ENCODE measurements at regions not wholly inside any gene's neighbourhood (a gene's known extent, or its start where the extent isn't known, plus 50 kb on each side); places are given as distances from the start of the nearest gene placed in this dataset.
"Not testable (repeated sequence)": the region's sequence is repeated elsewhere in the genome, so short reads cannot be mapped to it uniquely, and the experiment has no call there.

DNA sequence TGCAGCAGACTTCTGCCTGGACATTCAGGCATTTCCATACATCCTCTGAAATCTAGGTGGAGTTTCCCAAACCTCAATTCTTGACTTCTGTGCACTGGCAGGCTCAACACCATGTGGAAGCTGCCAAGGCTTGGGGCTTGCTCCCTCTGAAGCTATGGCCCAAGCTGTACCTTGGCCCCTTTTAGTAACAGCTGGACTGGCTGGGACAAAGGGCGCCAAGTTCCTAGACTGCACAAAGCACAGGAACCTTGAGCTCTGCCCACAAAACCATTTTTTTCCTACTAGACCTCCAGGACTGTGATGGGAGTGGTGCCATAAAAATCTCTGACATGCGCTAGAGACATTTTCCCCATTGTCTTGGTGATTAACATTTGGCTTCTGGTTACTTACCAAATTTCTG lies 127.1 kb upstream of the FUT9 start:
- no CpG with 5 or more reads among the region's 2 CpGs for WGBS, 2 donors (ENCODE audit: extremely low coverage in 2 of 2, insufficient read length in 2 of 2, insufficient replicate concordance in 1 of 2)
- H3K4me1 ChIP-seq (ENCODE audit: control insufficient read depth in 2 of 2, insufficient read depth in 1 of 2, low read depth in 1 of 2, low read length in 2 of 2); H3K36me3 ChIP-seq (replicated peaks in 1 of 2; ENCODE audit: control insufficient read depth in 2 of 2, insufficient read depth in 2 of 2, low read length in 2 of 2); H3K27ac ChIP-seq (replicated peaks; ENCODE audit: low read length); H3K4me2 ChIP-seq (ENCODE audit: insufficient read depth, low read length, poor library complexity, severe bottlenecking); DNase-seq (ENCODE audit: low spot score); H3K9ac ChIP-seq (ENCODE audit: low read depth, low read length, poor library complexity); H3K4ac ChIP-seq (ENCODE audit: low read length); H3K18ac ChIP-seq (ENCODE audit: low read length); H4K8ac ChIP-seq (ENCODE audit: low read depth, low read length); H3K9me3 ChIP-seq (replicated peaks in 1 of 2; ENCODE audit: control insufficient read depth in 2 of 2, insufficient read depth in 1 of 2, low read depth in 1 of 2, low read length in 2 of 2); H3K4me3 ChIP-seq (ENCODE audit: low read length in 2 of 2); H3K27me3 ChIP-seq (ENCODE audit: control insufficient read depth in 3 of 3, insufficient read depth in 3 of 3, low read depth in 1 of 3, low read length in 3 of 3); H2BK15ac ChIP-seq (ENCODE audit: low read length); H2AFZ ChIP-seq (ENCODE audit: low read length); H4K91ac ChIP-seq (ENCODE audit: low read depth, low read length, poor library complexity); H2BK120ac ChIP-seq (ENCODE audit: low read depth, low read length); H3K14ac ChIP-seq (ENCODE audit: low read length); H2BK5ac ChIP-seq (ENCODE audit: low read length); H2AK5ac ChIP-seq (ENCODE audit: low read depth, low read length); H3K79me1 ChIP-seq (ENCODE audit: low read depth, low read length); H3K23ac ChIP-seq (ENCODE audit: low read depth, low read length, poor library complexity); H2BK12ac ChIP-seq (ENCODE audit: low read length): not testable (repeated sequence)

DNA sequence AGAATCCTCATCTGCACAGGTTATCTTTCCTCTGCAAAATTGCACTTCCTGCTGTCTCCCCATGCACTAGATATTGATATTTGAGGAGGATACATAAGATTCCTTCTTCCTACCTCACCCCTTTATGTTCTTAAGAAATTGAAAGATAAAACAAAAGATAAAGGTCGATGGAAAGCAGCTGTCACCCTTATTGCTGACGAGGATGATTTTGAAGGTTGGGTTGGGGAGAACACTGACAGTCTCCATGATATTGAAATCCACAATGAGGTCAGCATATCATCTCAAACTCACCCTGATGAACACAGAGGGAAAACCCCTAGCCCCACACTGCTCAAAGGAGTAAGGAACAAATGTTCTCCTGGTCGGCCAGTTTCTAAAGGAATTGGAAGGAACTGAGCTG lies 110.6 kb upstream of the FUT9 start:
- H2BK12ac ChIP-seq (ENCODE audit: low read length), result no peak overlapping the region
- H4K91ac ChIP-seq (ENCODE audit: low read depth, low read length, poor library complexity), result no peak overlapping the region
- no peak overlapping the region for H3K4ac ChIP-seq (ENCODE audit: low read length)
- H3K9ac ChIP-seq (ENCODE audit: low read depth, low read length, poor library complexity), result no peak overlapping the region
- H2AFZ ChIP-seq (ENCODE audit: low read length), result no peak overlapping the region
- H3K23ac ChIP-seq (ENCODE audit: low read depth, low read length, poor library complexity), result no peak overlapping the region
- H3K14ac ChIP-seq (ENCODE audit: low read length), result no peak overlapping the region
- no peak overlapping the region for H3K27ac ChIP-seq (replicated peaks; ENCODE audit: low read length)
- no peaks in the 10 kb centered on the region for H3K27me3 ChIP-seq (ENCODE audit: control insufficient read depth in 3 of 3, insufficient read depth in 3 of 3, low read depth in 1 of 3, low read length in 3 of 3)
- no peaks in the 10 kb centered on the region for H3K4me1 ChIP-seq (ENCODE audit: control insufficient read depth in 2 of 2, insufficient read depth in 1 of 2, low read depth in 1 of 2, low read length in 2 of 2)
- no peaks in the 10 kb centered on the region for H3K36me3 ChIP-seq (replicated peaks in 1 of 2; ENCODE audit: control insufficient read depth in 2 of 2, insufficient read depth in 2 of 2, low read length in 2 of 2)
- no peaks in the 10 kb centered on the region for H3K79me1 ChIP-seq (ENCODE audit: low read depth, low read length)
- no peak overlapping the region for H2BK120ac ChIP-seq (ENCODE audit: low read depth, low read length)
- H2AK5ac ChIP-seq (ENCODE audit: low read depth, low read length), result no peak overlapping the region
- no peak for DNase-seq (ENCODE audit: low spot score)
- no CpG with 5 or more reads among the region's 3 CpGs for WGBS, 2 donors (ENCODE audit: extremely low coverage in 2 of 2, insufficient read length in 2 of 2, insufficient replicate concordance in 1 of 2)
- no peak overlapping the region for H4K8ac ChIP-seq (ENCODE audit: low read depth, low read length)
- H2BK15ac ChIP-seq (ENCODE audit: low read length), result no peak overlapping the region
- no peak overlapping the region for H3K18ac ChIP-seq (ENCODE audit: low read length)
- H3K9me3 ChIP-seq (replicated peaks in 1 of 2; ENCODE audit: control insufficient read depth in 2 of 2, insufficient read depth in 1 of 2, low read depth in 1 of 2, low read length in 2 of 2), result no peaks in the 10 kb centered on the region
- no peak overlapping the region for H2BK5ac ChIP-seq (ENCODE audit: low read length)
- no peak overlapping the region for H3K4me3 ChIP-seq (ENCODE audit: low read length in 2 of 2)
- no peak overlapping the region for H3K4me2 ChIP-seq (ENCODE audit: insufficient read depth, low read length, poor library complexity, severe bottlenecking)

DNA sequence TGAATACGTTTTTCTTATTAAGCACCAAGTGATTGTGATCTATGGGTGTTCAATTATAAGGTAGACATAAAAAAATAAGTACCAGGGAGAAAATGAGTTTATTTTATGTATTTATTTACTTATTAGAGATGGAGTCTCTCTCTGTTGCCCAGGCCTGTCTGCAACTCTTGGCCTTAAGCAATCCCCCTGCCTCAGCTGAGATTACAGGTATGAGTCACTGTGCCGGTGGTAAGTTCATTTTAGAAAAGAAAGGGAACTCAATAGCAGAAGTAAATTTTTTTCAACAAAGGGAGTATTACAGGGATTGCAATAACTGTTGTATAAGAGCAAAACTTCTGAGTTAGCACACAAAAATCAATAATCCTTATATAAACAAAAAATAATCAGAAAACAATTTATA lies 98.7 kb upstream of the FUT9 start:
- H3K9me3 ChIP-seq (replicated peaks in 1 of 2; ENCODE audit: control insufficient read depth in 2 of 2, insufficient read depth in 1 of 2, low read depth in 1 of 2, low read length in 2 of 2), result no peaks in the 10 kb centered on the region
- no peak overlapping the region for H3K27ac ChIP-seq (replicated peaks; ENCODE audit: low read length)
- H3K27me3 ChIP-seq (ENCODE audit: control insufficient read depth in 3 of 3, insufficient read depth in 3 of 3, low read depth in 1 of 3, low read length in 3 of 3), result no peaks in the 10 kb centered on the region
- H4K91ac ChIP-seq (ENCODE audit: low read depth, low read length, poor library complexity), result no peak overlapping the region
- no CpG with 5 or more reads among the region's 2 CpGs for WGBS, 2 donors (ENCODE audit: extremely low coverage in 2 of 2, insufficient read length in 2 of 2, insufficient replicate concordance in 1 of 2)
- no peak overlapping the region for H3K4ac ChIP-seq (ENCODE audit: low read length)
- H2AFZ ChIP-seq (ENCODE audit: low read length), result no peak overlapping the region
- no peak overlapping the region for H3K9ac ChIP-seq (ENCODE audit: low read depth, low read length, poor library complexity)
- no peak for DNase-seq (ENCODE audit: low spot score)
- no peaks in the 10 kb centered on the region for H3K36me3 ChIP-seq (replicated peaks in 1 of 2; ENCODE audit: control insufficient read depth in 2 of 2, insufficient read depth in 2 of 2, low read length in 2 of 2)
- H3K79me1 ChIP-seq (ENCODE audit: low read depth, low read length), result no peaks in the 10 kb centered on the region
- H3K18ac ChIP-seq (ENCODE audit: low read length), result no peak overlapping the region
- no peak overlapping the region for H2BK15ac ChIP-seq (ENCODE audit: low read length)
- H2AK5ac ChIP-seq (ENCODE audit: low read depth, low read length), result no peak overlapping the region
- H2BK12ac ChIP-seq (ENCODE audit: low read length), result no peak overlapping the region
- no peak overlapping the region for H4K8ac ChIP-seq (ENCODE audit: low read depth, low read length)
- H3K4me3 ChIP-seq (ENCODE audit: low read length in 2 of 2), result no peak overlapping the region
- no peak overlapping the region for H3K14ac ChIP-seq (ENCODE audit: low read length)
- H2BK5ac ChIP-seq (ENCODE audit: low read length), result no peak overlapping the region
- H3K23ac ChIP-seq (ENCODE audit: low read depth, low read length, poor library complexity), result no peak overlapping the region
- H3K4me1 ChIP-seq (ENCODE audit: control insufficient read depth in 2 of 2, insufficient read depth in 1 of 2, low read depth in 1 of 2, low read length in 2 of 2), result no peaks in the 10 kb centered on the region
- H2BK120ac ChIP-seq (ENCODE audit: low read depth, low read length), result no peak overlapping the region
- H3K4me2 ChIP-seq (ENCODE audit: insufficient read depth, low read length, poor library complexity, severe bottlenecking), result no peak overlapping the region

DNA sequence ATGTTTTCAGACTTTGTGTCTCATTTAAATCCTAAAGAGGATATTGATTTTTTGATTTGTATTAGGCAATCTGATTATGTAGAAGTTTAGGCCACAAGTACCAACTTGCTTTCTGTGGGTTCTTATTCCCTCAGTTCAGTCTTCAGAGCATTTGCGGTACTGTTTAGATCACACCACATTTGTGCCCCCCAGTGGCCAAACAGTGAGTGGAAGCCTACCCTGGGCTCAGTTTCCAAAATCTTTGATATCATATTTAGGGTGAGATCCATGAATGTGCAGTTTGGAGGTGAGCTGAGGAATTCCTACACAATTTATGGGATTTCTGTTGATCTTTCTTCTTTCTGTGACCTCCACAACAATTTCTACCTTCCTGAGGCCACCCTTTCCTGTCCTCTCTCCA lies 92.3 kb upstream of the FUT9 start:
- Histone ChIP-seq H2AFZ (ENCODE audit: low read length) (no peak overlapping the region), H2AK5ac (ENCODE audit: low read depth, low read length) (no peak overlapping the region)
- no peak for DNase-seq (ENCODE audit: low spot score)

More for the DNA sequence above, 92.3 kb upstream of the FUT9 start:
- Histone ChIP-seq H3K4me3 (ENCODE audit: low read length in 2 of 2) (no peak overlapping the region), H3K27ac (replicated peaks; ENCODE audit: low read length) (no peak overlapping the region), H2BK5ac (ENCODE audit: low read length) (no peak overlapping the region), H3K36me3 (replicated peaks in 1 of 2; ENCODE audit: control insufficient read depth in 2 of 2, insufficient read depth in 2 of 2, low read length in 2 of 2) (no peaks in the 10 kb centered on the region), H3K27me3 (ENCODE audit: control insufficient read depth in 3 of 3, insufficient read depth in 3 of 3, low read depth in 1 of 3, low read length in 3 of 3) (no peaks in the 10 kb centered on the region), H2BK120ac (ENCODE audit: low read depth, low read length) (no peak overlapping the region), H3K4me1 (ENCODE audit: control insufficient read depth in 2 of 2, insufficient read depth in 1 of 2, low read depth in 1 of 2, low read length in 2 of 2) (no peaks in the 10 kb centered on the region), H2BK12ac (ENCODE audit: low read length) (no peak overlapping the region), H3K18ac (ENCODE audit: low read length) (no peak overlapping the region), H3K14ac (ENCODE audit: low read length) (no peak overlapping the region), H4K8ac (ENCODE audit: low read depth, low read length) (no peak overlapping the region), H4K91ac (ENCODE audit: low read depth, low read length, poor library complexity) (no peak overlapping the region), H3K4me2 (ENCODE audit: insufficient read depth, low read length, poor library complexity, severe bottlenecking) (no peak overlapping the region), H2BK15ac (ENCODE audit: low read length) (no peak overlapping the region), H3K9me3 (replicated peaks in 1 of 2; ENCODE audit: control insufficient read depth in 2 of 2, insufficient read depth in 1 of 2, low read depth in 1 of 2, low read length in 2 of 2) (no peaks in the 10 kb centered on the region), H3K9ac (ENCODE audit: low read depth, low read length, poor library complexity) (no peak overlapping the region), H3K4ac (ENCODE audit: low read length) (no peak overlapping the region), H3K79me1 (ENCODE audit: low read depth, low read length) (no peaks in the 10 kb centered on the region), H3K23ac (ENCODE audit: low read depth, low read length, poor library complexity) (no peak overlapping the region)
- no CpG with 5 or more reads among the region's 1 CpG for WGBS, 2 donors (ENCODE audit: extremely low coverage in 2 of 2, insufficient read length in 2 of 2, insufficient replicate concordance in 1 of 2)
